GM12873 (cell line): ENCODE measurements at regions not wholly inside any gene's neighbourhood (a gene's known extent, or its start where the extent isn't known, plus 50 kb on each side); places are given as distances from the start of the nearest gene placed in this dataset.
A peak's percentile ranks its signal among the peaks of the same experiment; 100 is the strongest.

ENCODE experiments used
- TF ChIP-seq, protein P1 (sequence below): IDR thresholded peaks from 2 replicates; pipeline ENCODE4 v1.5.1; 2012; ENCODE audit warnings: low read depth, mild to moderate bottlenecking, moderate library complexity, low read length, control low read depth; ENCODE audit not compliant: insufficient read depth; ENCODE audit errors: missing control alignments

GRCh38 chr3:137300703-137301102 is 342.9 kb downstream of the IL20RB start:
- TF ChIP-seq, protein P1, sequence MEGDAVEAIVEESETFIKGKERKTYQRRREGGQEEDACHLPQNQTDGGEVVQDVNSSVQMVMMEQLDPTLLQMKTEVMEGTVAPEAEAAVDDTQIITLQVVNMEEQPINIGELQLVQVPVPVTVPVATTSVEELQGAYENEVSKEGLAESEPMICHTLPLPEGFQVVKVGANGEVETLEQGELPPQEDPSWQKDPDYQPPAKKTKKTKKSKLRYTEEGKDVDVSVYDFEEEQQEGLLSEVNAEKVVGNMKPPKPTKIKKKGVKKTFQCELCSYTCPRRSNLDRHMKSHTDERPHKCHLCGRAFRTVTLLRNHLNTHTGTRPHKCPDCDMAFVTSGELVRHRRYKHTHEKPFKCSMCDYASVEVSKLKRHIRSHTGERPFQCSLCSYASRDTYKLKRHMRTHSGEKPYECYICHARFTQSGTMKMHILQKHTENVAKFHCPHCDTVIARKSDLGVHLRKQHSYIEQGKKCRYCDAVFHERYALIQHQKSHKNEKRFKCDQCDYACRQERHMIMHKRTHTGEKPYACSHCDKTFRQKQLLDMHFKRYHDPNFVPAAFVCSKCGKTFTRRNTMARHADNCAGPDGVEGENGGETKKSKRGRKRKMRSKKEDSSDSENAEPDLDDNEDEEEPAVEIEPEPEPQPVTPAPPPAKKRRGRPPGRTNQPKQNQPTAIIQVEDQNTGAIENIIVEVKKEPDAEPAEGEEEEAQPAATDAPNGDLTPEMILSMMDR: no peak

DNA sequence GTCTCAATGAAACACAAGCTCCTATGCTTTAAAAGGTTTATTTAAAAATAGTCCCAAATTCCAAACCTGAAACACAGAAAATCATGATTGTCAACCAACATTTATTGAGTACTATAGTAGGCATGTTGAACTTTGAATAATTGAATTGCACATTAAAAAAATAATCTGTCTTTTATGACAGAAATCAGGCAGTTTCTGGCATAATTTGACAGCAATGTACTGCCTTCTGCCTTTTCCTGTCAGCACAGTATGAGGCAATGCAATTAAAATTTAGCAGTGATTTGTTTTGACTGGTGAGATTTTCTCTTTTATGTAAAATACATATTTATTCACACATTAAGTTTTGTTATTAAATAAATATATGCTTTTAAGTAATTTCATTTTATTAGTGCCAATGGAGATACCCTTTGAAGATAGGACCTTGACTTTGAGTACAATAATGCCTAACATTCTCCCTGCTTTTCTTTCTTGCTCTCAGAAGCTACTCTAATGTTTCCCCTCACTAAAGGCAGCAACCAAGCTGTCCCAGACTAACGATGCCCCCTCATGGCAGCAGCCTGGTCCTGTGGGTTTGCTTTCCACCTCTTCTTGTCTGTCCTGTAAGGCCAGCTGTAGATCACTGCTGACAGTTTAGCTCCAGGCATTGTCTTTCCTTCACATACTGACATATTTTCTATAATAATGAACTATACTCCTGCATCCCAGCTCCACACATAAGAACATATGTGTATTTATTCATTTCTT is 346.7 kb downstream of the IL20RB start:
- TF ChIP-seq, protein P1: peak; percentile 10

DNA sequence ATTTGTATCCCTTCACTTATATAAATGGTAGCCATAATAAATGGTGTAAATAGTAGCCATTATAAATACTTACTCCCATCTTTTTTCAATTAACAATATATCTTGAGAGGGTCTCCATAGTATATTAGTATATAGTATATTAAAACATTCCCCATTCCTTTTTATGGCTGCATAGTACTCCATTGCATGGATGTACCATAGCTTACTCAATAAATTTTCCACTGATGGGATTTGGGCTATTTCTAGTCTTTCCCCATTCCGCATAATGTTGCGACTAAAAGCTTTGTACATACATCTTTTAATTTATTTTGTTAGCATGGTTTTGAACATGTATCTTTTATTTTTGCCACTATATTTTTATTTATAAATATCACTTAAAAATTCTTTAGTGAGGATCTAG is 366.3 kb downstream of the IL20RB start:
- TF ChIP-seq, protein P1: no peak

DNA sequence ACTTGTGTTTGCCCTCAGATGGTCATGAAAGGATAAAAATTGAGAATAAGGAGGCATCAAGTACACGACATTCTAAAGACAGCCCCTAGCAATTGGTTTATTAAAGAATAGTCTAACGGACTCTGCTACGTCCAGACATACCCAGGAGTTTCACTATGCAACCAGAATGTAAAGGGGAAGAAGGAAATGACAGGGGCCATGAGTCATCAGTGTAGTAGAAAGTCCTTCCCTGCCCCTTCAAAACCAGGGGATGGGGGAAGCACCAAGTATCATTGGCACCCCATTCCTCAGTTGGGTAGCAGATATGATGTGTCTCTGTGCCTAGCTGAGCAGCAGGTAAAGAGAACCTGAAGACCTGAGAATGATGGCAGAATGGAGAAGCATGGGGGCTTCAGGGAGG is 367.4 kb downstream of the IL20RB start:
- TF ChIP-seq, protein P1: no peak

GRCh38 chr3:137325934-137326333 is 368.2 kb downstream of the IL20RB start:
- TF ChIP-seq, protein P1: no peak

GRCh38 chr3:137329594-137329993 is 371.8 kb downstream of the IL20RB start:
- TF ChIP-seq, protein P1: no peak

DNA sequence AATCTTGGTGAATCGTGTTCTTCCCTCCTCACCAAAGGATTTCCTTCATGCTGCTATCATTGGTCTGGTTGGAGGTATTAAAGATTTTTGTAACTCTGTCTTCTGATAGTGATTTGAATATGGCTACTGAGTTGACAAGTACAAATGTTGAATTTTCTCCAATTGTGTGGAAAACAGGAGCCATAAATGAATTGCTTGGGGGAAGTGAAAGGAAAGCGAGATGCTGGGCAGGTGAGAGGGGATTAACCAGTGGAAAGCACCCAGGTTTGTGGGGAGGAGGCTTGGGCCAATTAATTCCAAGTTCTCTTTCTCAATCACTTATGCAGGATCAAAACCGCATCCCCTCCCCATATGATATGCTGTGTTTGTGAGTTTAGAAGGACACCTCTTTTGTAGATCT is 372.5 kb downstream of the IL20RB start:
- TF ChIP-seq, protein P1: no peak
